EH (cell line): ENCODE measurements at regions not wholly inside any gene's neighbourhood (a gene's known extent, or its start where the extent isn't known, plus 50 kb on each side); places are given as distances from the start of the nearest gene placed in this dataset.
A peak's percentile ranks its signal among the peaks of the same experiment; 100 is the strongest.

Source experiments
- DNase-seq: peaks from one replicate; pipeline ENCODE4 v3.0.0-alpha.2; 2015; ENCODE audit warnings: low read depth

- peak; percentile 4 for DNase-seq
Measured at GRCh38 chr10:42951486-42952251, 125.2 kb upstream of the RET start.

- DNase-seq = peak; percentile 39
Measured at GRCh38 chr10:42952349-42952748, 124.5 kb upstream of the RET start.

- DNase-seq = no peak
Measured at GRCh38 chr10:42952931-42953683, 123.8 kb upstream of the RET start.

- DNase-seq = no peak
Measured at GRCh38 chr10:42953684-42954674, 122.9 kb upstream of the RET start.

- no peak for DNase-seq
Measured at GRCh38 chr10:42954766-42955492, 121.9 kb upstream of the RET start.

GRCh38 chr10:42955493-42955889 is 121.4 kb upstream of the RET start:
- DNase-seq = no peak

GRCh38 chr10:42956045-42956444 is 120.8 kb upstream of the RET start:
- no peak for DNase-seq

GRCh38 chr10:42958142-42958868 is 118.6 kb upstream of the RET start:
- DNase-seq = no peak

- no peak for DNase-seq
Measured at GRCh38 chr10:42959833-42960232, 117.0 kb upstream of the RET start.

- DNase-seq = peak; percentile 67
Measured at GRCh38 chr10:42960491-42960990, 116.3 kb upstream of the RET start.

GRCh38 chr10:42960991-42961795 is 115.7 kb upstream of the RET start:
- DNase-seq = no peak

- no peak for DNase-seq
Measured at GRCh38 chr10:42961796-42962109, 115.1 kb upstream of the RET start.

- no peak for DNase-seq
Measured at GRCh38 chr10:42962110-42962901, 114.6 kb upstream of the RET start.

GRCh38 chr10:42962902-42963231 is 114.0 kb upstream of the RET start:
- no peak for DNase-seq

- DNase-seq = no peak
Measured at GRCh38 chr10:42963312-42963711, 113.6 kb upstream of the RET start.

- no peak for DNase-seq
Measured at GRCh38 chr10:42969147-42969546, 107.7 kb upstream of the RET start.

GRCh38 chr10:42969909-42970308 is 107.0 kb upstream of the RET start:
- no peak for DNase-seq

GRCh38 chr10:42970451-42971250 is 106.2 kb upstream of the RET start:
- no peak for DNase-seq

- no peak for DNase-seq
Measured at GRCh38 chr10:42971251-42971599, 105.6 kb upstream of the RET start.
